Endothelial cell of umbilical vein (primary cell): ENCODE measurements at regions not wholly inside any gene's neighbourhood (a gene's known extent, or its start where the extent isn't known, plus 50 kb on each side); places are given as distances from the start of the nearest gene placed in this dataset.

Source experiments
- BruUV-seq: library from RNA; stranded (reverse); fragments of 400-500 nt; replicated peaks from 2 replicates; lab custom pipeline; 2021; lab: Mats Ljungman, UMichigan
- CTCF ChIA-PET: fragments of 300-600, 350-600 bp; sonication (Branson Sonifier 250); formaldehyde crosslinking; loops from one replicate; lab custom pipeline; 2021; ENCODE audit warnings: antibody characterized with exemption, inconsistent platforms; lab: Charles Lee
- POLR2A ChIA-PET: fragments of 300-600, 350-600 bp; sonication (Branson Sonifier 250); formaldehyde crosslinking; loops from one replicate; lab custom pipeline; 2021; ENCODE audit warnings: antibody characterized with exemption, inconsistent platforms; lab: Charles Lee
- DNase-seq: peaks from one replicate; pipeline ENCODE4 v3.0.0-alpha.2; 2011; ENCODE audit warnings: low read depth, low spot score
- FAIRE-seq: peaks from 2 replicates; lab custom pipeline; 2011; peaks lifted over from hg19 to GRCh38; lab: Jason Lieb, UNC
- H2AFZ ChIP-seq: 2 replicates; pipeline ENCODE4 v1.6.0; 2012; ENCODE audit warnings: low read depth, low read length, control low read depth, inconsistent platforms
- H3K27ac ChIP-seq: 2 replicates; pipeline ENCODE4 v1.5.1; 2011; ENCODE audit warnings: low read depth, mild to moderate bottlenecking, control low read depth, low read length, moderate library complexity; ENCODE audit not compliant: insufficient read depth
- H3K27me3 ChIP-seq, 2 experiments: 2 replicates each; pipeline versions ENCODE4 v1.6.0 to v1.6.1; 2011; ENCODE audit warnings: low read length in 2 of 2, mixed read lengths in 1 of 2; ENCODE audit not compliant: control insufficient read depth in 2 of 2, insufficient read depth in 2 of 2
- H3K36me3 ChIP-seq, 2 experiments: 2 replicates in 1 of 2; 3 replicates in 1 of 2; pipeline ENCODE4 v1.5.1; 2011; ENCODE audit warnings: low read length in 2 of 2, mild to moderate bottlenecking in 1 of 2, moderate library complexity in 1 of 2; ENCODE audit not compliant: control insufficient read depth in 2 of 2, insufficient read depth in 2 of 2; ENCODE audit errors: extremely low read depth in 1 of 2
- H3K4me1 ChIP-seq: 3 replicates; pipeline ENCODE4 v1.5.1; 2011; ENCODE audit warnings: mild to moderate bottlenecking, low read length; ENCODE audit not compliant: control insufficient read depth, insufficient read depth; ENCODE audit errors: extremely low read depth
- H3K4me2 ChIP-seq: 2 replicates; pipeline ENCODE4 v1.6.1; 2011; ENCODE audit warnings: low read length, control low read depth, mixed read lengths; ENCODE audit not compliant: insufficient read depth
- H3K4me3 ChIP-seq, 3 experiments: fragments of 200-600 bp in 1 of 3; sonication (generic), shearing (Covaris generic) in 1 of 3; replicated peaks in 1 of 3; 2 replicates each; pipeline ENCODE4 v1.5.1; 2011 to 2016; ENCODE audit warnings: control low read depth in 3 of 3, low read length in 3 of 3, mild to moderate bottlenecking in 2 of 3, inconsistent platforms in 1 of 3, low read depth in 1 of 3, moderate library complexity in 1 of 3; ENCODE audit not compliant: insufficient read depth in 1 of 3
- H3K79me2 ChIP-seq: 2 replicates; pipeline ENCODE4 v1.6.0; 2012; ENCODE audit warnings: low read length, inconsistent platforms; ENCODE audit not compliant: control insufficient read depth, insufficient read depth
- H3K9ac ChIP-seq: replicated peaks from 2 replicates; pipeline ENCODE3; 2011; ENCODE audit warnings: low read length, control low read depth; ENCODE audit not compliant: insufficient read depth; ENCODE audit errors: extremely low read depth
- H3K9me1 ChIP-seq: replicated peaks from 3 replicates; pipeline ENCODE4 v1.6.0; 2011; ENCODE audit warnings: mild to moderate bottlenecking, low read length; ENCODE audit not compliant: control insufficient read depth, insufficient read depth; ENCODE audit errors: extremely low read depth
- H3K9me3 ChIP-seq: replicated peaks from 2 replicates; pipeline ENCODE4 v1.5.1; 2012; ENCODE audit warnings: low read length, inconsistent platforms; ENCODE audit not compliant: control insufficient read depth, insufficient read depth
- H4K20me1 ChIP-seq: replicated peaks from 2 replicates; pipeline ENCODE3; 2011; ENCODE audit warnings: mild to moderate bottlenecking, low read length; ENCODE audit not compliant: control insufficient read depth, insufficient read depth; ENCODE audit errors: extremely low read depth
- EZH2 ChIP-seq: IDR thresholded peaks from 2 replicates; pipeline ENCODE4 v1.6.1; 2012; ENCODE audit warnings: borderline replicate concordance, low read depth, mild to moderate bottlenecking, moderate library complexity, low read length, inconsistent platforms; ENCODE audit not compliant: severe bottlenecking
- FOS ChIP-seq: IDR thresholded peaks from 2 replicates; pipeline ENCODE4 v1.6.1; 2011; ENCODE audit warnings: mild to moderate bottlenecking, low read length, moderate library complexity, borderline replicate concordance; ENCODE audit not compliant: insufficient read depth
- GATA2 ChIP-seq: IDR thresholded peaks from 2 replicates; pipeline ENCODE4 v1.7.0; 2011; ENCODE audit warnings: low read depth, mild to moderate bottlenecking, moderate library complexity, mixed read lengths, low read length; ENCODE audit not compliant: insufficient read length, insufficient read depth
- JUN ChIP-seq: IDR thresholded peaks from 2 replicates; pipeline ENCODE4 v1.6.1; 2011; ENCODE audit warnings: borderline replicate concordance, low read depth; ENCODE audit not compliant: insufficient read length, insufficient read depth
- MYC ChIP-seq: IDR thresholded peaks from one replicate; pipeline ENCODE4 v1.6.1; 2011; ENCODE audit warnings: mild to moderate bottlenecking, low read depth, low read length
- POLR2A ChIP-seq: IDR thresholded peaks from 2 replicates; pipeline ENCODE4 v1.6.1; 2012; ENCODE audit warnings: low read depth, mild to moderate bottlenecking, control low read depth, low read length
- POLR2AphosphoS5 ChIP-seq: IDR thresholded peaks from 2 replicates; pipeline ENCODE4 v1.6.1; 2012; ENCODE audit warnings: low read depth, mild to moderate bottlenecking, control low read depth, low read length, moderate library complexity; ENCODE audit not compliant: insufficient read depth
- dilution Hi-C: fragments of 300-500 bp; cut with MboI; formaldehyde crosslinking; loops from one replicate; pipeline ENCODE4 v1.15.0; 2019; ENCODE audit warnings: low sequenced_read_pairs; ENCODE audit not compliant: extremely low pct_ligation_motif_present
- intact Hi-C: fragments of 100-400 bp; cut with micrococcal nuclease; formaldehyde crosslinking; loops from one replicate; pipeline ENCODE4 v1.10.0; 2022
- TF ChIP-seq, protein P1 (sequence below): IDR thresholded peaks from 2 replicates; pipeline ENCODE4 v1.6.1; 2011; ENCODE audit not compliant: insufficient read depth, insufficient read length
- TF ChIP-seq, protein P2 (sequence below), 2 donors: IDR thresholded peaks; 1 replicate in 1 of 2; 2 replicates in 1 of 2; pipeline ENCODE4 v1.5.1; 2011; ENCODE audit warnings: low read length in 2 of 2, mild to moderate bottlenecking in 2 of 2, moderate library complexity in 2 of 2, control low read depth in 1 of 2, inconsistent platforms in 1 of 2, low read depth in 1 of 2; ENCODE audit not compliant: insufficient read depth in 1 of 2; ENCODE audit errors: extremely low read depth in 1 of 2

DNA sequence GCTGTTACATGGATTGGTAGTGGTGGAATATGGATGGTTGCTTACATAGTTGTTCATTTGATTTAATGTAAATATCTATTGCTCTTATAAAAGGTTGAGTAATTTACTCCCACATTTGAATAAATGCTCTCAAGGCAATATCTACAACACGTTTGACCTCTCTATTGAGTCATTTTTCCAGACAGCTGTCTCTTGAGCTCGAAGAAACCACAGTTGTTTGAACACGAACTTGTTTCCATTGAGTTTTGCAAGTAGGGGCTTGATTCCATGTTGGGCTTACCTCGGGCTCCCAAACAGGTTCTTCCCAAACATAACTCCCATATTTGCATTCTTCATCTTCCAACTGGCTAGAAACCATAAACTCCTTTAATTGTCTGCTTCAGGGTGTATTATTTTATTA is 115.0 kb upstream of the HMHB1 start:
- H3K27me3 ChIP-seq = no peaks in the 10 kb centered on the region
- H3K79me2 ChIP-seq = no peaks in the 10 kb centered on the region
- no TSS peak for BruUV-seq
- no peak overlapping the region for H3K4me3 ChIP-seq
- CTCF ChIA-PET = no interaction called here
- intact Hi-C loops = no loop called here
- DNase-seq (no peak), FAIRE-seq (no peak)
- H3K4me2 ChIP-seq = no peak overlapping the region
- no peaks in the 10 kb centered on the region for H4K20me1 ChIP-seq
- no peaks in the 10 kb centered on the region for H3K9me3 ChIP-seq
- POLR2A ChIA-PET = no interaction called here
- TF ChIP-seq MYC (no peak), FOS (no peak), POLR2AphosphoS5 (no peak), JUN (no peak), POLR2A (no peak), GATA2 (no peak), EZH2 (no peak)
- TF ChIP-seq, protein P1, sequence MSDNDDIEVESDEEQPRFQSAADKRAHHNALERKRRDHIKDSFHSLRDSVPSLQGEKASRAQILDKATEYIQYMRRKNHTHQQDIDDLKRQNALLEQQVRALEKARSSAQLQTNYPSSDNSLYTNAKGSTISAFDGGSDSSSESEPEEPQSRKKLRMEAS = no peak
- TF ChIP-seq, protein P2, sequence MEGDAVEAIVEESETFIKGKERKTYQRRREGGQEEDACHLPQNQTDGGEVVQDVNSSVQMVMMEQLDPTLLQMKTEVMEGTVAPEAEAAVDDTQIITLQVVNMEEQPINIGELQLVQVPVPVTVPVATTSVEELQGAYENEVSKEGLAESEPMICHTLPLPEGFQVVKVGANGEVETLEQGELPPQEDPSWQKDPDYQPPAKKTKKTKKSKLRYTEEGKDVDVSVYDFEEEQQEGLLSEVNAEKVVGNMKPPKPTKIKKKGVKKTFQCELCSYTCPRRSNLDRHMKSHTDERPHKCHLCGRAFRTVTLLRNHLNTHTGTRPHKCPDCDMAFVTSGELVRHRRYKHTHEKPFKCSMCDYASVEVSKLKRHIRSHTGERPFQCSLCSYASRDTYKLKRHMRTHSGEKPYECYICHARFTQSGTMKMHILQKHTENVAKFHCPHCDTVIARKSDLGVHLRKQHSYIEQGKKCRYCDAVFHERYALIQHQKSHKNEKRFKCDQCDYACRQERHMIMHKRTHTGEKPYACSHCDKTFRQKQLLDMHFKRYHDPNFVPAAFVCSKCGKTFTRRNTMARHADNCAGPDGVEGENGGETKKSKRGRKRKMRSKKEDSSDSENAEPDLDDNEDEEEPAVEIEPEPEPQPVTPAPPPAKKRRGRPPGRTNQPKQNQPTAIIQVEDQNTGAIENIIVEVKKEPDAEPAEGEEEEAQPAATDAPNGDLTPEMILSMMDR (IDR thresholded peaks at IDR 0.05; ENCODE audit: extremely low read depth in 1 of 2, insufficient read depth in 1 of 2, low read depth in 1 of 2, low read length in 2 of 2) = no peak
- H3K4me1 ChIP-seq = no peaks in the 10 kb centered on the region
- dilution Hi-C loops = no loop called here
- H3K9me1 ChIP-seq = no peaks in the 10 kb centered on the region
- no peak overlapping the region for H2AFZ ChIP-seq
- no peaks in the 10 kb centered on the region for H3K36me3 ChIP-seq
- no peak overlapping the region for H3K27ac ChIP-seq
- no peak overlapping the region for H3K9ac ChIP-seq
